Natural killer cell (primary cell): ENCODE measurements at regions not wholly inside any gene's neighbourhood (a gene's known extent, or its start where the extent isn't known, plus 50 kb on each side); places are given as distances from the start of the nearest gene placed in this dataset.

Experiments
- ATAC-seq, 3 donors: fragments of 150-1000 bp in 2 of 3; fragments of 200-7000 bp in 1 of 3; cut with Tn5 transposase; 1 replicate in 1 of 3; 2 replicates in 2 of 3; pipeline ENCODE4 v1.10.0; 2021; ENCODE audit warnings: mild to moderate bottlenecking in 2 of 3, moderate library complexity in 2 of 3
- DNase-seq, 2 donors: peaks; one replicate each; pipeline versions ENCODE4 v3.0.0 to v3.0.0-alpha.2; 2013 to 2021; ENCODE audit warnings: mixed read lengths in 1 of 2
- H3K27ac ChIP-seq: one replicate; pipeline ENCODE4 v1.5.1; 2013; ENCODE audit warnings: mild to moderate bottlenecking, low read length
- H3K27me3 ChIP-seq: one replicate; pipeline ENCODE4 v1.6.1; 2013; ENCODE audit warnings: low read length; ENCODE audit not compliant: control insufficient read depth, insufficient read depth
- H3K36me3 ChIP-seq: one replicate; pipeline ENCODE4 v1.6.1; 2013; ENCODE audit warnings: low read length; ENCODE audit not compliant: control insufficient read depth, insufficient read depth
- H3K4me1 ChIP-seq: one replicate; pipeline ENCODE4 v1.6.1; 2013; ENCODE audit warnings: low read length; ENCODE audit not compliant: control insufficient read depth, insufficient read depth
- H3K4me3 ChIP-seq: one replicate; pipeline ENCODE4 v1.5.1; 2013; ENCODE audit warnings: low read length
- H3K9me3 ChIP-seq: one replicate; pipeline ENCODE4 v1.6.1; 2013; ENCODE audit warnings: low read length; ENCODE audit not compliant: control insufficient read depth, insufficient read depth
- H3K27ac Mint-ChIP-seq, 2 donors: one replicate each; pipeline ENCODE4 v1.8.0; 2022; ENCODE audit warnings: mild to moderate bottlenecking in 2 of 2, mixed read lengths in 2 of 2, moderate library complexity in 1 of 2
- H3K27me3 Mint-ChIP-seq, 2 donors: one replicate each; pipeline ENCODE4 v1.8.0; 2022; ENCODE audit warnings: low read depth in 2 of 2, mixed read lengths in 2 of 2
- H3K36me3 Mint-ChIP-seq: one replicate; pipeline ENCODE4 v1.8.0; 2022; ENCODE audit warnings: mixed read lengths
- H3K4me1 Mint-ChIP-seq, 2 donors: one replicate each; pipeline ENCODE4 v1.8.0; 2022; ENCODE audit warnings: mixed read lengths in 2 of 2
- H3K4me3 Mint-ChIP-seq: one replicate; pipeline ENCODE4 v1.8.0; 2022; ENCODE audit warnings: mild to moderate bottlenecking, moderate library complexity, mixed read lengths
- H3K9me3 Mint-ChIP-seq, 2 donors: one replicate each; pipeline ENCODE4 v1.8.0; 2022; ENCODE audit warnings: mixed read lengths in 2 of 2
- CTCF ChIP-seq: fragments of 200-600 bp; IDR thresholded peaks from one replicate; pipeline ENCODE4 v1.8.0; 2022; ENCODE audit warnings: antibody characterized with exemption
- WGBS: methylation state at CpG from one replicate; pipeline ENCODE4 v1.1.7; 2013; ENCODE audit warnings: missing lambda C conversion rate; ENCODE audit not compliant: insufficient coverage; 5-methylcytosine and 5-hydroxymethylcytosine counted together
- intact Hi-C: fragments of 100-400 bp; cut with micrococcal nuclease; formaldehyde crosslinking; loops from one replicate; pipeline ENCODE4 v1.14.2; 2022

- intact Hi-C loops = no loop called here
- Mint-ChIP-seq H3K27ac (no peak overlapping the region), H3K4me3 (no peak overlapping the region), H3K36me3 (no peaks in the 10 kb centered on the region), H3K27me3 (peaks cover 0 to 6% of the 10 kb centered on the region in 2 donors), H3K4me1 (no peaks in the 10 kb centered on the region), H3K9me3 (no peaks in the 10 kb centered on the region)
- WGBS = 86% methylated on average over 7 of the region's 7 CpGs
- DNase-seq (no peak), ATAC-seq (no peak)
- Histone ChIP-seq H3K4me1 (no peaks in the 10 kb centered on the region), H3K27me3 (no peaks in the 10 kb centered on the region), H3K36me3 (no peaks in the 10 kb centered on the region), H3K9me3 (no peaks in the 10 kb centered on the region), H3K27ac (no peak overlapping the region), H3K4me3 (no peak overlapping the region)
- TF ChIP-seq CTCF = no peak
Measured at GRCh38 chr1:115539061-115539460, 102.7 kb upstream of the VANGL1 start.

DNA sequence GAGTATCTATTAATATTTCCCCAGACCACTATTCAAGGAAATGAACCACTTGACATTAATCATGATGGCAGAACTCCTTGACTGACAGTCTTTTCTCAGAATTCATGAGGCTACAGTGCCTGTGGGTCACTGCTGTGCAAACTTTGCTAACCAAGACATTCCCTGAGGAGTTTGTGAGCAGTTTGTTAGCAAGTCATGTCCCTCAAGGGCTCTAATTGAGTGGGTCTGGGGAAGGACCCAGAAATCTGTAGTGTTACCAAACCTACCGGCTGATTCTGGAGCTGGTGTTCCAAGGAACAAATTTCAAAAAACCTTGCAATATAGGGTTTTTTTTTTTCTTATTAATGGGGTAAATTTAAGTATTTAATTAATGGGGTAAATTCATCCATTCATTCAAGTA lies 103.2 kb upstream of the VANGL1 start:
- no peaks in the 10 kb centered on the region for H3K9me3 Mint-ChIP-seq
- Histone ChIP-seq H3K9me3 (no peaks in the 10 kb centered on the region), H3K4me1 (no peaks in the 10 kb centered on the region), H3K4me3 (no peak overlapping the region), H3K27ac (no peak overlapping the region), H3K36me3 (no peaks in the 10 kb centered on the region), H3K27me3 (no peaks in the 10 kb centered on the region)
- no peak for DNase-seq
- WGBS = 100% methylated on average over 1 of the region's 1 CpG
- H3K27me3 Mint-ChIP-seq = peaks cover under 1 to 4% of the 10 kb centered on the region in 2 donors
- H3K4me1 Mint-ChIP-seq = no peaks in the 10 kb centered on the region
- no peak overlapping the region for H3K27ac Mint-ChIP-seq
- no peak overlapping the region for H3K4me3 Mint-ChIP-seq
- ATAC-seq = no peak
- TF ChIP-seq CTCF = no peak
- H3K36me3 Mint-ChIP-seq = no peaks in the 10 kb centered on the region
- intact Hi-C loops = no loop called here

DNA sequence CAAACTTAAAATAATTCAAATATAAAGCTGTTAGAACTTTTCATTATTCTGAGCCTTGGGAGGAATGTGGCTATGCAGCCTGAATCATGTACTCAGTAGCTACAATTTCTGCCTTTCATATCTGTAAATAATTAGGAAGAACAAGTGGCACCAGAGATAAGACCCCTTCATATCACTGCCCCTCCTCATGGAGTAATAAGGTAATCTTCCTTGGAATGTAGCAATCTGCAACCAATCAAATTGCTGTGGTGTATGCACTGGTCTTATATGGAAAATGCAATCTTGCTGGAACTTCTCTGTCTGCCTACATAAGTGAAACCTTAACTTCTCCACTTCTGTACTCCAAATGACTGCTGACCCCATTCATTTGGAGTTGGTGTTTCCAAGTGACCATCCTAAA lies 104.4 kb upstream of the VANGL1 start:
- Mint-ChIP-seq H3K27me3 (peaks cover 4 to 12% of the 10 kb centered on the region in 2 donors), H3K9me3 (no peaks in the 10 kb centered on the region), H3K36me3 (no peaks in the 10 kb centered on the region), H3K4me1 (no peaks in the 10 kb centered on the region), H3K4me3 (no peak overlapping the region), H3K27ac (no peak overlapping the region)
- Histone ChIP-seq H3K36me3 (no peaks in the 10 kb centered on the region), H3K4me3 (no peak overlapping the region), H3K4me1 (no peaks in the 10 kb centered on the region), H3K9me3 (no peaks in the 10 kb centered on the region), H3K27ac (no peak overlapping the region), H3K27me3 (no peaks in the 10 kb centered on the region)
- no peak for TF ChIP-seq CTCF
- DNase-seq (no peak), ATAC-seq (no peak)
- intact Hi-C loops = no loop called here

GRCh38 chr1:115536279-115536816 lies 105.4 kb upstream of the VANGL1 start:
- Mint-ChIP-seq H3K4me1 (peaks cover 0 to 6% of the 10 kb centered on the region in 2 donors), H3K27me3 (peaks cover 7 to 19% of the 10 kb centered on the region in 2 donors), H3K27ac (no peak overlapping the region), H3K4me3 (no peak overlapping the region), H3K9me3 (no peaks in the 10 kb centered on the region), H3K36me3 (no peaks in the 10 kb centered on the region)
- intact Hi-C loops = no loop called here
- H3K9me3 ChIP-seq = no peaks in the 10 kb centered on the region
- no peak for ATAC-seq
- no peak overlapping the region for H3K27ac ChIP-seq
- no peaks in the 10 kb centered on the region for H3K4me1 ChIP-seq
- no peak for TF ChIP-seq CTCF
- no peak for DNase-seq
- no peaks in the 10 kb centered on the region for H3K27me3 ChIP-seq
- 80% methylated on average over 4 of the region's 4 CpGs for WGBS
- no peak overlapping the region for H3K4me3 ChIP-seq
- no peaks in the 10 kb centered on the region for H3K36me3 ChIP-seq
